ENCODE measurements at regions not wholly inside any gene's neighbourhood (a gene's known extent, or its start where the extent isn't known, plus 50 kb on each side); places are given as distances from the start of the nearest gene placed in this dataset.

GRCh38 chr20:12453711-12454110 lies 536.0 kb downstream of the BTBD3 start:
- no peak for TF ChIP-seq POLR2A (IDR thresholded peaks at IDR 0.05; ENCODE audit: low read depth, low read length)
- TF ChIP-seq, protein P1, sequence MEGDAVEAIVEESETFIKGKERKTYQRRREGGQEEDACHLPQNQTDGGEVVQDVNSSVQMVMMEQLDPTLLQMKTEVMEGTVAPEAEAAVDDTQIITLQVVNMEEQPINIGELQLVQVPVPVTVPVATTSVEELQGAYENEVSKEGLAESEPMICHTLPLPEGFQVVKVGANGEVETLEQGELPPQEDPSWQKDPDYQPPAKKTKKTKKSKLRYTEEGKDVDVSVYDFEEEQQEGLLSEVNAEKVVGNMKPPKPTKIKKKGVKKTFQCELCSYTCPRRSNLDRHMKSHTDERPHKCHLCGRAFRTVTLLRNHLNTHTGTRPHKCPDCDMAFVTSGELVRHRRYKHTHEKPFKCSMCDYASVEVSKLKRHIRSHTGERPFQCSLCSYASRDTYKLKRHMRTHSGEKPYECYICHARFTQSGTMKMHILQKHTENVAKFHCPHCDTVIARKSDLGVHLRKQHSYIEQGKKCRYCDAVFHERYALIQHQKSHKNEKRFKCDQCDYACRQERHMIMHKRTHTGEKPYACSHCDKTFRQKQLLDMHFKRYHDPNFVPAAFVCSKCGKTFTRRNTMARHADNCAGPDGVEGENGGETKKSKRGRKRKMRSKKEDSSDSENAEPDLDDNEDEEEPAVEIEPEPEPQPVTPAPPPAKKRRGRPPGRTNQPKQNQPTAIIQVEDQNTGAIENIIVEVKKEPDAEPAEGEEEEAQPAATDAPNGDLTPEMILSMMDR (IDR thresholded peaks at IDR 0.05; ENCODE audit: extremely low read depth in 1 of 2, insufficient read depth in 1 of 2, low read depth in 1 of 2, low read length in 2 of 2) = no peak
- TF ChIP-seq POLR2AphosphoS5 (IDR thresholded peaks at IDR 0.05; ENCODE audit: insufficient read depth, low read depth, low read length) = no peak
- no peak for TF ChIP-seq FOS (IDR thresholded peaks at IDR 0.05; ENCODE audit: borderline replicate concordance, insufficient read depth, low read length)
- TF ChIP-seq MAX (IDR thresholded peaks at IDR 0.05; ENCODE audit: insufficient read depth, insufficient read length) = no peak
